ENCODE measurements at regions not wholly inside any gene's neighbourhood (a gene's known extent, or its start where the extent isn't known, plus 50 kb on each side); places are given as distances from the start of the nearest gene placed in this dataset.

DNA sequence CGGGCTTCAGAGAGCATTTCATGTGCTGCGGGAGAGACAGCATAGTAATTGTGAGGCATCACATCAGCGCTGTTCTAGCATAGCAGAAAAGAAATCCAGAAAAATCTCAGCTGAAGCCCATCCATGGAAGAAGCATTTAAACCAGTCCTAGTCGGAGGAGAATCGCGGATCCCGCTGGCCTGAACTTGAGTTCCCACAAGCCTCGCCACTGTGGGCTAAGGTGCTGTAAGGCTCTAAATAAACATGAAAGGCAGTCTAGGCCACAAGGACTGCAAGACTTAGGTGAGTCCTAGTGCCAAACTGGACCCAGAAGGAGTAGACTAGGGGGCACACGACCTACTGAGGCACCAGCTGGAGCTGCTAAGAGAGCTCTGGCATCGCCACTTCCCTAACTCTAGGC, 1225.3 kb upstream of the CHAC2 start:
- TF ChIP-seq, protein P1, sequence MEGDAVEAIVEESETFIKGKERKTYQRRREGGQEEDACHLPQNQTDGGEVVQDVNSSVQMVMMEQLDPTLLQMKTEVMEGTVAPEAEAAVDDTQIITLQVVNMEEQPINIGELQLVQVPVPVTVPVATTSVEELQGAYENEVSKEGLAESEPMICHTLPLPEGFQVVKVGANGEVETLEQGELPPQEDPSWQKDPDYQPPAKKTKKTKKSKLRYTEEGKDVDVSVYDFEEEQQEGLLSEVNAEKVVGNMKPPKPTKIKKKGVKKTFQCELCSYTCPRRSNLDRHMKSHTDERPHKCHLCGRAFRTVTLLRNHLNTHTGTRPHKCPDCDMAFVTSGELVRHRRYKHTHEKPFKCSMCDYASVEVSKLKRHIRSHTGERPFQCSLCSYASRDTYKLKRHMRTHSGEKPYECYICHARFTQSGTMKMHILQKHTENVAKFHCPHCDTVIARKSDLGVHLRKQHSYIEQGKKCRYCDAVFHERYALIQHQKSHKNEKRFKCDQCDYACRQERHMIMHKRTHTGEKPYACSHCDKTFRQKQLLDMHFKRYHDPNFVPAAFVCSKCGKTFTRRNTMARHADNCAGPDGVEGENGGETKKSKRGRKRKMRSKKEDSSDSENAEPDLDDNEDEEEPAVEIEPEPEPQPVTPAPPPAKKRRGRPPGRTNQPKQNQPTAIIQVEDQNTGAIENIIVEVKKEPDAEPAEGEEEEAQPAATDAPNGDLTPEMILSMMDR (IDR thresholded peaks at IDR 0.05) = no peak
- TF ChIP-seq POLR2A (IDR thresholded peaks at IDR 0.05) (no peak), EP300 (IDR thresholded peaks at IDR 0.05) (no peak)
